Uterus (tissue), 2 donors: ENCODE measurements at regions not wholly inside any gene's neighbourhood (a gene's known extent, or its start where the extent isn't known, plus 50 kb on each side); places are given as distances from the start of the nearest gene placed in this dataset.

Source experiments
- CTCF ChIP-seq, 4 experiments: fragments of 200-600 bp in 2 of 4; fragments of 450-650 bp in 2 of 4; sonication (generic) in 2 of 4; IDR thresholded peaks; one replicate each; pipeline ENCODE4 v1.5.1; 2016 to 2019; ENCODE audit warnings: antibody characterized with exemption in 4 of 4, mild to moderate bottlenecking in 2 of 4, moderate library complexity in 1 of 4
- POLR2A ChIP-seq, 2 donors: fragments of 450-650 bp; IDR thresholded peaks; one replicate each; pipeline ENCODE4 v1.6.1; 2016; ENCODE audit warnings: antibody characterized with exemption in 2 of 2, mild to moderate bottlenecking in 1 of 2, moderate library complexity in 1 of 2

- no peak for TF ChIP-seq CTCF (IDR thresholded peaks at IDR 0.05)
- no peak for TF ChIP-seq POLR2A (IDR thresholded peaks at IDR 0.05)
Observed at GRCh38 chr10:120014031-120014430, 121.5 kb downstream of the SEC23IP start.
